Colonic mucosa (tissue), 4 donors: ENCODE measurements at regions not wholly inside any gene's neighbourhood (a gene's known extent, or its start where the extent isn't known, plus 50 kb on each side); places are given as distances from the start of the nearest gene placed in this dataset.

Experiments
- DNase-seq: peaks from one replicate; pipeline ENCODE4 v3.0.0-alpha.2; 2020
- H3K27ac ChIP-seq: fragments of 200-600 bp; one replicate; pipeline ENCODE4 v1.8.0; 2021
- H3K27me3 ChIP-seq: fragments of 200-600 bp; one replicate; pipeline ENCODE4 v1.8.0; 2021
- H3K36me3 ChIP-seq: fragments of 200-600 bp; one replicate; pipeline ENCODE4 v1.8.0; 2021
- H3K4me1 ChIP-seq: fragments of 200-600 bp; one replicate; pipeline ENCODE4 v1.8.0; 2021; ENCODE audit warnings: mild to moderate bottlenecking
- H3K4me3 ChIP-seq: fragments of 200-600 bp; one replicate; pipeline ENCODE4 v1.8.0; 2021
- H3K9ac ChIP-seq, 2 donors: one replicate each; pipeline ENCODE4 v1.7.0; 2013; ENCODE audit warnings: control low read depth in 2 of 2, low read depth in 2 of 2, low read length in 2 of 2
- H3K9me3 ChIP-seq: fragments of 200-600 bp; one replicate; pipeline ENCODE4 v1.8.0; 2021
- intact Hi-C: fragments of 100-400 bp; cut with DNase I; formaldehyde crosslinking; loops from one replicate; pipeline ENCODE4 v1.14.1; 2022
- TF ChIP-seq, protein P1 (sequence below): fragments of 200-600 bp; IDR thresholded peaks from one replicate; pipeline ENCODE4 v1.8.0; 2022; ENCODE audit warnings: antibody characterized with exemption, mild to moderate bottlenecking
- donor health status: healthy.
- donor health status: DM: no; HTN: no; CAD: no.
- donor health status: DM: no; HTN: no; CAD: no.

DNA sequence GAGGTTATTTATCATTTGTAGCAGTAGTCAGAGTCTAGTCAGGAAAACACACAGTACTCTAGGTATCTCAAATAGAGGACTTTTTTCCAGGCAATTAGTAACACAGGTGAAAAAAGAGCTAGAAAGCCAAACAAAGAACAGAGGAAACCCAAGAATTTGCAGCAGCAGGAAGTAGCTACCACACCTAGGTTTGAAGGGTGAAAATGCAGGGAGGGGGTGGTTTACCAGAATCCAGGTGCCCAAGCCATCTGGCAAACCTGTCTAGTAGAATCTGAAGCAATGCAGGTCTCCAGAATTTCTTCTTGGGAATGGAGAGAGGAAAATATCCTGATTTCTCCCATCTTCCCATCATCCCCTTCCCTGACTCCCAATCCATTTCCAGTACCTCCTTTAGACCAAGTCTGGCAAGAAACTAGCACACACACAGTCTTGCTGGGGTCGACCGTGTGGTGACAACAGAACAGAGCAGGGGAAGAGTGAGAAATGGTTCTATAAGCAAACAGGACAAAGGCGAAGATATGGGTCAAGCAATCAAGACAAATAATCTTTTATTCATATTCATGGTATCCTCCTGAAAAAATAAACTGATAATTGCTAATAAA, 231.9 kb upstream of the MMADHC start:
- DNase-seq = no peak
- intact Hi-C loops = no loop called here
- H3K27ac ChIP-seq = no peak overlapping the region
- no peaks in the 10 kb centered on the region for H3K4me1 ChIP-seq
- H3K4me3 ChIP-seq = no peak overlapping the region
- H3K27me3 ChIP-seq = no peaks in the 10 kb centered on the region
- H3K9me3 ChIP-seq = no peaks in the 10 kb centered on the region
- H3K9ac ChIP-seq = no peak overlapping the region
- TF ChIP-seq, protein P1, sequence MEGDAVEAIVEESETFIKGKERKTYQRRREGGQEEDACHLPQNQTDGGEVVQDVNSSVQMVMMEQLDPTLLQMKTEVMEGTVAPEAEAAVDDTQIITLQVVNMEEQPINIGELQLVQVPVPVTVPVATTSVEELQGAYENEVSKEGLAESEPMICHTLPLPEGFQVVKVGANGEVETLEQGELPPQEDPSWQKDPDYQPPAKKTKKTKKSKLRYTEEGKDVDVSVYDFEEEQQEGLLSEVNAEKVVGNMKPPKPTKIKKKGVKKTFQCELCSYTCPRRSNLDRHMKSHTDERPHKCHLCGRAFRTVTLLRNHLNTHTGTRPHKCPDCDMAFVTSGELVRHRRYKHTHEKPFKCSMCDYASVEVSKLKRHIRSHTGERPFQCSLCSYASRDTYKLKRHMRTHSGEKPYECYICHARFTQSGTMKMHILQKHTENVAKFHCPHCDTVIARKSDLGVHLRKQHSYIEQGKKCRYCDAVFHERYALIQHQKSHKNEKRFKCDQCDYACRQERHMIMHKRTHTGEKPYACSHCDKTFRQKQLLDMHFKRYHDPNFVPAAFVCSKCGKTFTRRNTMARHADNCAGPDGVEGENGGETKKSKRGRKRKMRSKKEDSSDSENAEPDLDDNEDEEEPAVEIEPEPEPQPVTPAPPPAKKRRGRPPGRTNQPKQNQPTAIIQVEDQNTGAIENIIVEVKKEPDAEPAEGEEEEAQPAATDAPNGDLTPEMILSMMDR = no peak
- no peaks in the 10 kb centered on the region for H3K36me3 ChIP-seq

GRCh38 chr2:149816756-149817551, 229.4 kb upstream of the MMADHC start:
- H3K36me3 ChIP-seq = no peaks in the 10 kb centered on the region
- H3K27ac ChIP-seq = no peak overlapping the region
- TF ChIP-seq, protein P1 = no peak
- H3K27me3 ChIP-seq = no peaks in the 10 kb centered on the region
- H3K9me3 ChIP-seq = no peaks in the 10 kb centered on the region
- no peaks in the 10 kb centered on the region for H3K4me1 ChIP-seq
- DNase-seq = no peak
- H3K4me3 ChIP-seq = no peak overlapping the region
- intact Hi-C loops = no loop called here
- H3K9ac ChIP-seq = no peak overlapping the region

- TF ChIP-seq, protein P1 = no peak
- Histone ChIP-seq H3K9me3 (no peaks in the 10 kb centered on the region), H3K4me3 (no peak overlapping the region), H3K27me3 (no peaks in the 10 kb centered on the region), H3K27ac (no peak overlapping the region), H3K36me3 (no peaks in the 10 kb centered on the region), H3K9ac (no peak overlapping the region), H3K4me1 (no peaks in the 10 kb centered on the region)
- intact Hi-C loops = no loop called here
- no peak for DNase-seq
Observed at GRCh38 chr2:149815941-149816340, 228.4 kb upstream of the MMADHC start.

DNA sequence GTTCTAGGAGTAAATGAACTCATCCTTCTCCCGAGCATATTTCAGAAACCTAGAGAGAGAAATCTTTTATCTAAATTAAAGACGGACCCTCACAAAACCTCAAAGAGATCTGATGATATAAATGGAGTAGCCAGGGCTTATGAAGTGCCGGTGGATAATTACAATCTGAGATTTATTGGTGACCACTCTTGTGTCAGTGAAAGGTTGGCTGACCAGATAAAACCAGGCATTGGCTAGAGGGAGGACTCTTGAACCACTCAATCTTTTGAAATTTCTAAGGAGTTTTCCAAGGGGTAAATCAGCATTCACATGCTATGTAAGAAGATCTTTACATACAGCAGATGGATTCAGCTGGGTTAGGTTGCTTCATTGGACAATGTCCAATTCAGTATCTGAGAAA, 227.3 kb upstream of the MMADHC start:
- no peaks in the 10 kb centered on the region for H3K27me3 ChIP-seq
- no peak overlapping the region for H3K4me3 ChIP-seq
- H3K9me3 ChIP-seq = no peaks in the 10 kb centered on the region
- TF ChIP-seq, protein P1 = no peak
- H3K9ac ChIP-seq = no peak overlapping the region
- no peaks in the 10 kb centered on the region for H3K36me3 ChIP-seq
- H3K4me1 ChIP-seq = no peaks in the 10 kb centered on the region
- H3K27ac ChIP-seq = no peak overlapping the region
- intact Hi-C loops = no loop called here
- DNase-seq = no peak

DNA sequence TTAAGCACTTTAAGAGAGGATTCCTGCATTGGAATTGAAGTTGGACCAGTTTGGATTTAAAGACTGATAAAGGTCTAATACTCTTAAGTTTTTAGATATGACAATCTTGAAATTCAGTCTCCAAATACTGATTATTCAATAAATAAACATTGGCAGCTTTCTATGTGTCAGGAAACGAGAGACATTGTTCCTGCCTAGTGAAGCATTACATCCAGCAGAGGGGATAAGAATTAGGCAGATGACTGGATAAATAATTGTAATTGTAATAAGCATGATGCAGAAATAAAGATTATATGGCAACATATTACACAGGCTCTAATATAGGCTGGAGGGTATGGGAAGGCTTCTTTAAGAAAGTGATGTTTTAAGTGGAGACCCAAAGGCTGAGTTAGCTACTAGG, 226.5 kb upstream of the MMADHC start:
- TF ChIP-seq, protein P1 = no peak
- Histone ChIP-seq H3K9ac (no peak overlapping the region), H3K27me3 (no peaks in the 10 kb centered on the region), H3K4me3 (no peak overlapping the region), H3K9me3 (no peaks in the 10 kb centered on the region), H3K4me1 (no peaks in the 10 kb centered on the region), H3K27ac (no peak overlapping the region), H3K36me3 (no peaks in the 10 kb centered on the region)
- DNase-seq = no peak
- intact Hi-C loops = no loop called here
